22Rv1 (cell line): ENCODE measurements at regions not wholly inside any gene's neighbourhood (a gene's known extent, or its start where the extent isn't known, plus 50 kb on each side); places are given as distances from the start of the nearest gene placed in this dataset.

ENCODE experiments used
- CTCF ChIP-seq: fragments of 450-650 bp; IDR thresholded peaks from 2 replicates; pipeline ENCODE4 v1.5.1; 2017; ENCODE audit warnings: mild to moderate bottlenecking
- ZFX ChIP-seq: fragments of 450-650 bp; IDR thresholded peaks from 2 replicates; pipeline ENCODE4 v1.6.1; 2017; ENCODE audit warnings: antibody characterized with exemption, borderline replicate concordance

GRCh38 chr18:34480162-34480700 is 229.9 kb upstream of the DTNA start:
- no peak for TF ChIP-seq CTCF
- no peak for TF ChIP-seq ZFX
